Esophagus muscularis mucosa (tissue), 4 donors: ENCODE measurements at regions not wholly inside any gene's neighbourhood (a gene's known extent, or its start where the extent isn't known, plus 50 kb on each side); places are given as distances from the start of the nearest gene placed in this dataset.

Source experiments
- DNase-seq: peaks from one replicate; pipeline ENCODE4 v3.0.0-alpha.2; 2017; ENCODE audit errors: extremely low spot score
- H3K27ac ChIP-seq, 4 donors: fragments of 200-600 bp; sonication (generic); replicated peaks in 1 of 4; 1 replicate in 3 of 4; 2 replicates in 1 of 4; pipeline ENCODE4 v1.5.1; 2016 to 2019; ENCODE audit warnings: mild to moderate bottlenecking in 1 of 4
- H3K27me3 ChIP-seq, 4 donors: fragments of 200-600 bp; sonication (generic); one replicate each; pipeline versions ENCODE4 v1.5.1 to v1.6.0; 2016 to 2019
- H3K36me3 ChIP-seq, 4 donors: fragments of 200-600 bp; sonication (generic); one replicate each; pipeline ENCODE4 v1.5.1; 2016 to 2019
- H3K4me1 ChIP-seq, 4 donors: fragments of 200-600 bp; sonication (generic); one replicate each; pipeline ENCODE4 v1.5.1; 2016 to 2019
- H3K4me3 ChIP-seq, 4 donors: fragments of 200-600 bp; sonication (generic); 1 replicate in 2 of 4; 2 replicates in 2 of 4; pipeline ENCODE4 v1.5.1; 2016 to 2019; ENCODE audit warnings: mild to moderate bottlenecking in 4 of 4, moderate library complexity in 1 of 4
- H3K9me3 ChIP-seq, 4 donors: fragments of 200-600 bp; sonication (generic); 1 replicate in 3 of 4; 2 replicates in 1 of 4; pipeline ENCODE4 v1.5.1; 2016 to 2019
- CTCF ChIP-seq, 3 experiments: fragments of 200-600 bp in 2 of 3; fragments of 450-650 bp in 1 of 3; sonication (generic) in 2 of 3; IDR thresholded peaks; one replicate each; pipeline ENCODE4 v1.5.1; 2017 to 2019; ENCODE audit warnings: antibody characterized with exemption in 3 of 3, mild to moderate bottlenecking in 2 of 3, moderate library complexity in 1 of 3
- EP300 ChIP-seq: sonication (generic); formaldehyde crosslinking; IDR thresholded peaks from one replicate; pipeline ENCODE4 v1.6.1; 2017; ENCODE audit warnings: antibody characterized with exemption
- POLR2A ChIP-seq: fragments of 450-650 bp; IDR thresholded peaks from one replicate; pipeline ENCODE4 v1.6.1; 2017; ENCODE audit warnings: antibody characterized with exemption, moderate library complexity, mild to moderate bottlenecking, low read depth
- POLR2AphosphoS5 ChIP-seq, 2 donors: sonication (generic); formaldehyde crosslinking; IDR thresholded peaks; one replicate each; pipeline ENCODE4 v1.6.1; 2017; ENCODE audit warnings: antibody characterized with exemption in 2 of 2
- WGBS: methylation state at CpG from one replicate; pipeline ENCODE4 v1.1.5; 2018; 5-methylcytosine and 5-hydroxymethylcytosine counted together
- intact Hi-C: fragments of 100-400 bp; cut with DNase I; formaldehyde crosslinking; loops from one replicate; pipeline ENCODE4 v1.15.1; 2023

GRCh38 chr2:59015027-59015426 is 773.9 kb upstream of the FANCL start:
- Histone ChIP-seq H3K4me3 (no peak overlapping the region), H3K36me3 (no peaks in the 10 kb centered on the region), H3K27me3 (no peaks in the 10 kb centered on the region), H3K27ac (no peak overlapping the region), H3K4me1 (no peaks in the 10 kb centered on the region), H3K9me3 (no peaks in the 10 kb centered on the region)
- 95% methylated on average over 6 of the region's 6 CpGs for WGBS
- no peak for DNase-seq
- TF ChIP-seq CTCF (IDR thresholded peaks at IDR 0.05): no peak
- TF ChIP-seq POLR2AphosphoS5 (IDR thresholded peaks at IDR 0.05): no peak
- no peak for TF ChIP-seq POLR2A
- TF ChIP-seq EP300: no peak
- intact Hi-C loops: no loop called here

GRCh38 chr2:59012971-59013370 is 771.8 kb upstream of the FANCL start:
- TF ChIP-seq POLR2AphosphoS5 (IDR thresholded peaks at IDR 0.05) (no peak), POLR2A (no peak), EP300 (no peak), CTCF (IDR thresholded peaks at IDR 0.05) (no peak)
- Histone ChIP-seq H3K4me3 (no peak overlapping the region), H3K9me3 (no peaks in the 10 kb centered on the region), H3K36me3 (no peaks in the 10 kb centered on the region), H3K27ac (no peak overlapping the region), H3K27me3 (no peaks in the 10 kb centered on the region), H3K4me1 (no peaks in the 10 kb centered on the region)
- DNase-seq: no peak
- WGBS: 100% methylated on average over 1 of the region's 1 CpG
- intact Hi-C loops: no loop called here

GRCh38 chr2:59012234-59012633 is 771.1 kb upstream of the FANCL start:
- no peak overlapping the region for H3K27ac ChIP-seq
- TF ChIP-seq CTCF (IDR thresholded peaks at IDR 0.05): no peak
- TF ChIP-seq POLR2A: no peak
- no peak for TF ChIP-seq EP300
- TF ChIP-seq POLR2AphosphoS5 (IDR thresholded peaks at IDR 0.05): no peak
- H3K4me1 ChIP-seq: no peaks in the 10 kb centered on the region
- no peak overlapping the region for H3K4me3 ChIP-seq
- H3K36me3 ChIP-seq: no peaks in the 10 kb centered on the region
- no peaks in the 10 kb centered on the region for H3K27me3 ChIP-seq
- DNase-seq: no peak
- WGBS: 75% methylated on average over 5 of the region's 5 CpGs
- intact Hi-C loops: no loop called here
- H3K9me3 ChIP-seq: no peaks in the 10 kb centered on the region

- no peaks in the 10 kb centered on the region for H3K9me3 ChIP-seq
- H3K36me3 ChIP-seq: no peaks in the 10 kb centered on the region
- intact Hi-C loops: no loop called here
- TF ChIP-seq POLR2AphosphoS5 (IDR thresholded peaks at IDR 0.05): no peak
- no peak for TF ChIP-seq EP300
- TF ChIP-seq POLR2A: no peak
- no peak for DNase-seq
- H3K27ac ChIP-seq: no peak overlapping the region
- H3K4me1 ChIP-seq: no peaks in the 10 kb centered on the region
- no peak overlapping the region for H3K4me3 ChIP-seq
- no peaks in the 10 kb centered on the region for H3K27me3 ChIP-seq
Measured at GRCh38 chr2:59008950-59009349, 767.8 kb upstream of the FANCL start.

GRCh38 chr2:59005836-59006615 is 764.9 kb upstream of the FANCL start:
- Histone ChIP-seq H3K9me3 (no peaks in the 10 kb centered on the region), H3K36me3 (no peaks in the 10 kb centered on the region), H3K27ac (no peak overlapping the region), H3K4me3 (no peak overlapping the region), H3K27me3 (no peaks in the 10 kb centered on the region), H3K4me1 (no peaks in the 10 kb centered on the region)
- TF ChIP-seq CTCF (IDR thresholded peaks at IDR 0.05) (no peak), POLR2A (no peak), EP300 (no peak), POLR2AphosphoS5 (IDR thresholded peaks at IDR 0.05) (no peak)
- 76% methylated on average over 5 of the region's 5 CpGs for WGBS
- intact Hi-C loops: no loop called here
- no peak for DNase-seq
